Esophagus muscularis mucosa (tissue), 4 donors: ENCODE measurements at regions not wholly inside any gene's neighbourhood (a gene's known extent, or its start where the extent isn't known, plus 50 kb on each side); places are given as distances from the start of the nearest gene placed in this dataset.

Experiments
- EP300 ChIP-seq: sonication (generic); formaldehyde crosslinking; IDR thresholded peaks from one replicate; pipeline ENCODE4 v1.6.1; 2017; ENCODE audit warnings: antibody characterized with exemption
- POLR2AphosphoS5 ChIP-seq, 2 donors: sonication (generic); formaldehyde crosslinking; IDR thresholded peaks; one replicate each; pipeline ENCODE4 v1.6.1; 2017; ENCODE audit warnings: antibody characterized with exemption in 2 of 2
- TF ChIP-seq, protein P1 (sequence below), 3 experiments: fragments of 200-600 bp in 2 of 3; fragments of 450-650 bp in 1 of 3; sonication (generic) in 2 of 3; IDR thresholded peaks; one replicate each; pipeline ENCODE4 v1.5.1; 2017 to 2019; ENCODE audit warnings: antibody characterized with exemption in 3 of 3, mild to moderate bottlenecking in 2 of 3, moderate library complexity in 1 of 3

DNA sequence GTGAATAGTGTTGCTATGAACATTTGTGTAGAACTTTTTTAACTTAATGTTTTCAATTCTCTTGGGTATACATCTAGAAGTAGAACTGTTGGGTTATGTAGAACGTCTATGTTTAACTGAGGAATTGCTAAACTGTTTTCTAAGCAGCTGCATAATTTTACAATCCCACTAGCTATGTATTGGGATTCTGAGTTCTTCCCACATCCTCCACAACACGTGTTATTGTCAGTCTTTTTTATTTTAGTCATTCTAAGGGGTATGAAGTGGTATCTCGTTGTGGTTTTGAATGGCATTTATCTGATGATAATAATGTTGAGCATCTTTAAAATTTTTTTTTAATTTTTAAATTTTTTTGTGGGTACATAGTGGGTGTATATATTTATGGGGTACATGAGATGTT, 55.0 kb upstream of the NPHP3 start:
- TF ChIP-seq EP300, result no peak
- TF ChIP-seq, protein P1, sequence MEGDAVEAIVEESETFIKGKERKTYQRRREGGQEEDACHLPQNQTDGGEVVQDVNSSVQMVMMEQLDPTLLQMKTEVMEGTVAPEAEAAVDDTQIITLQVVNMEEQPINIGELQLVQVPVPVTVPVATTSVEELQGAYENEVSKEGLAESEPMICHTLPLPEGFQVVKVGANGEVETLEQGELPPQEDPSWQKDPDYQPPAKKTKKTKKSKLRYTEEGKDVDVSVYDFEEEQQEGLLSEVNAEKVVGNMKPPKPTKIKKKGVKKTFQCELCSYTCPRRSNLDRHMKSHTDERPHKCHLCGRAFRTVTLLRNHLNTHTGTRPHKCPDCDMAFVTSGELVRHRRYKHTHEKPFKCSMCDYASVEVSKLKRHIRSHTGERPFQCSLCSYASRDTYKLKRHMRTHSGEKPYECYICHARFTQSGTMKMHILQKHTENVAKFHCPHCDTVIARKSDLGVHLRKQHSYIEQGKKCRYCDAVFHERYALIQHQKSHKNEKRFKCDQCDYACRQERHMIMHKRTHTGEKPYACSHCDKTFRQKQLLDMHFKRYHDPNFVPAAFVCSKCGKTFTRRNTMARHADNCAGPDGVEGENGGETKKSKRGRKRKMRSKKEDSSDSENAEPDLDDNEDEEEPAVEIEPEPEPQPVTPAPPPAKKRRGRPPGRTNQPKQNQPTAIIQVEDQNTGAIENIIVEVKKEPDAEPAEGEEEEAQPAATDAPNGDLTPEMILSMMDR (IDR thresholded peaks at IDR 0.05), result no peak
- TF ChIP-seq POLR2AphosphoS5 (IDR thresholded peaks at IDR 0.05), result no peak
